D721Med (cell line): ENCODE measurements at regions not wholly inside any gene's neighbourhood (a gene's known extent, or its start where the extent isn't known, plus 50 kb on each side); places are given as distances from the start of the nearest gene placed in this dataset.

Experiments
- DNase-seq: peaks from one replicate; pipeline ENCODE4 v3.0.0; 2011; ENCODE audit warnings: low spot score; ENCODE audit not compliant: insufficient read length
- FAIRE-seq: peaks from 2 replicates; lab custom pipeline; 2011; peaks lifted over from hg19 to GRCh38; lab: Jason Lieb, UNC
- TF ChIP-seq, protein P1 (sequence below): IDR thresholded peaks from 2 replicates; pipeline ENCODE4 v1.5.1; 2012; ENCODE audit warnings: mild to moderate bottlenecking, control low read depth; ENCODE audit not compliant: insufficient read depth; ENCODE audit errors: missing control alignments

DNA sequence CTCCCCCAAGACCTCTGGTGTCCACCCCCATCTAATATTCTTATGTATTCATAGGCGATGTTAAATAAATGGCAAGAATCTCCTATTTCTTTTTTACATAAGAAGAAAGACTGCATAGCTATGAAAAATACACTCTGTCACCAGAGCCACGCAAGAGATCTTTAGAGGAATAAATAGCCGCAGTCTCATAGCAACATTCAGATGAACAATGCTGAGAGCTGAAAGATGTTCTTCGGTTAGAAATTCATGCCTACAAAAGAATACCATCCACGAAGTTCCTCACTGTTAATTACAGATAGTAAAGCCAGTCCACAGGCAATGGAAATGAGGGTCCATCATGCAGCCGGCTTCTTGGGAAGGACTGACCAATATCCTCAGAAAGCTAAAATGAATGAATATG is 76.0 kb upstream of the SOD1 start:
- TF ChIP-seq, protein P1, sequence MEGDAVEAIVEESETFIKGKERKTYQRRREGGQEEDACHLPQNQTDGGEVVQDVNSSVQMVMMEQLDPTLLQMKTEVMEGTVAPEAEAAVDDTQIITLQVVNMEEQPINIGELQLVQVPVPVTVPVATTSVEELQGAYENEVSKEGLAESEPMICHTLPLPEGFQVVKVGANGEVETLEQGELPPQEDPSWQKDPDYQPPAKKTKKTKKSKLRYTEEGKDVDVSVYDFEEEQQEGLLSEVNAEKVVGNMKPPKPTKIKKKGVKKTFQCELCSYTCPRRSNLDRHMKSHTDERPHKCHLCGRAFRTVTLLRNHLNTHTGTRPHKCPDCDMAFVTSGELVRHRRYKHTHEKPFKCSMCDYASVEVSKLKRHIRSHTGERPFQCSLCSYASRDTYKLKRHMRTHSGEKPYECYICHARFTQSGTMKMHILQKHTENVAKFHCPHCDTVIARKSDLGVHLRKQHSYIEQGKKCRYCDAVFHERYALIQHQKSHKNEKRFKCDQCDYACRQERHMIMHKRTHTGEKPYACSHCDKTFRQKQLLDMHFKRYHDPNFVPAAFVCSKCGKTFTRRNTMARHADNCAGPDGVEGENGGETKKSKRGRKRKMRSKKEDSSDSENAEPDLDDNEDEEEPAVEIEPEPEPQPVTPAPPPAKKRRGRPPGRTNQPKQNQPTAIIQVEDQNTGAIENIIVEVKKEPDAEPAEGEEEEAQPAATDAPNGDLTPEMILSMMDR: no peak
- DNase-seq (no peak), FAIRE-seq (no peak)

- TF ChIP-seq, protein P1: peak; percentile 94
- FAIRE-seq: peak; percentile 75
- DNase-seq: no peak
These were observed 78.6 kb upstream of the SOD1 start for GRCh38 chr21:31580866-31581276.

DNA sequence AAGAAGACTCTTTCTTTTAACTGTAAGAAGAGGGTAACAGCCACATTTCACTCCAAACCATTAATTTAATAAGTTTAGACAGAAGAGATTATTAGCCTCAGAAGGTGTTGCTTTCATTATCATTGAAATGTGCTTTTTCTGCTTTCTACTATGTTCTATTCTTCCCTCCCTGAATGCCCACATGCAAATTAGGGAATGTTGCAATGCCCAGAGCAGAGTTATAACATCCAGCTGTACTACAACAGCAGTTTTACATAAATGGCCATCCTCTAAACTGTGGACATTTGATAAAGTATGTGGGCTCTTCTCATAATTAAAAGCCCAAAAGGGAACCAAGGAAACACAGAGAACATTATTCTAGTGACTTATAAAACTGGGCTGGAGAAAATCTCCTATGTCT is 82.2 kb upstream of the SOD1 start:
- TF ChIP-seq, protein P1: no peak
- no peak for FAIRE-seq
- no peak for DNase-seq

GRCh38 chr21:31576428-31576827 is 83.1 kb upstream of the SOD1 start:
- TF ChIP-seq, protein P1: no peak
- DNase-seq (no peak), FAIRE-seq (no peak)

GRCh38 chr21:31573217-31573616 is 86.3 kb upstream of the SOD1 start:
- DNase-seq (no peak), FAIRE-seq (no peak)
- TF ChIP-seq, protein P1: no peak

GRCh38 chr21:31571879-31572278 is 87.6 kb upstream of the SOD1 start:
- no peak for DNase-seq
- TF ChIP-seq, protein P1: no peak
- FAIRE-seq: no peak

GRCh38 chr21:31570824-31571566 is 88.5 kb upstream of the SOD1 start:
- FAIRE-seq: no peak
- no peak for DNase-seq
- TF ChIP-seq, protein P1: no peak
